HEK293T (cell line): ENCODE measurements at regions not wholly inside any gene's neighbourhood (a gene's known extent, or its start where the extent isn't known, plus 50 kb on each side); places are given as distances from the start of the nearest gene placed in this dataset.

Source experiments
- CTCF ChIA-PET: fragments of 350-600 bp; formaldehyde crosslinking; extraction: SDS; loops from one replicate; lab custom pipeline; 2021; ENCODE audit warnings: antibody characterized with exemption, inconsistent platforms; lab: Yijun Ruan, JAX
- POLR2A ChIA-PET: fragments of 350-600 bp; formaldehyde crosslinking; extraction: SDS; loops from one replicate; lab custom pipeline; 2020; ENCODE audit warnings: antibody characterized with exemption, inconsistent platforms; lab: Yijun Ruan, JAX
- DNase-seq: peaks from one replicate; pipeline ENCODE4 v3.0.0; 2012; ENCODE audit warnings: mixed read lengths; ENCODE audit errors: extremely low spot score
- ARNT ChIP-seq: fragments of 450-650 bp; IDR thresholded peaks from 2 replicates; pipeline ENCODE4 v1.6.1; 2017; ENCODE audit warnings: mild to moderate bottlenecking
- BHLHE40 ChIP-seq: fragments of 450-650 bp; IDR thresholded peaks from 2 replicates; pipeline ENCODE4 v1.6.1; 2016; ENCODE audit warnings: mild to moderate bottlenecking, moderate library complexity, borderline replicate concordance
- CTBP1 ChIP-seq: fragments of 450-650 bp; IDR thresholded peaks from 2 replicates; pipeline ENCODE4 v1.6.1; 2016; ENCODE audit warnings: borderline replicate concordance
- ELF4 ChIP-seq: fragments of 450-650 bp; IDR thresholded peaks from 2 replicates; pipeline ENCODE4 v1.6.1; 2017; ENCODE audit warnings: antibody characterized with exemption
- FOXA1 ChIP-seq: fragments of 450-650 bp; IDR thresholded peaks from 2 replicates; pipeline ENCODE4 v1.6.1; 2016; ENCODE audit warnings: mild to moderate bottlenecking
- FOXK2 ChIP-seq: fragments of 450-650 bp; IDR thresholded peaks from 2 replicates; pipeline ENCODE4 v1.6.1; 2016; ENCODE audit warnings: mild to moderate bottlenecking
- FOXM1 ChIP-seq: fragments of 450-650 bp; IDR thresholded peaks from 2 replicates; pipeline ENCODE4 v1.6.1; 2017; ENCODE audit warnings: mild to moderate bottlenecking, borderline replicate concordance
- HDGF ChIP-seq: fragments of 450-650 bp; IDR thresholded peaks from 2 replicates; pipeline ENCODE4 v1.6.1; 2017; ENCODE audit warnings: antibody characterized with exemption, borderline replicate concordance
- L3MBTL2 ChIP-seq: fragments of 450-650 bp; conservative IDR thresholded peaks from 2 replicates; pipeline ENCODE4 v1.6.1; 2016; ENCODE audit warnings: mild to moderate bottlenecking
- LEF1 ChIP-seq: fragments of 450-650 bp; IDR thresholded peaks from 2 replicates; pipeline ENCODE4 v1.6.1; 2017; ENCODE audit warnings: mild to moderate bottlenecking, borderline replicate concordance
- NFRKB ChIP-seq: fragments of 450-650 bp; IDR thresholded peaks from 2 replicates; pipeline ENCODE4 v1.6.1; 2016; ENCODE audit warnings: mild to moderate bottlenecking, moderate library complexity
- SP1 ChIP-seq: fragments of 450-650 bp; IDR thresholded peaks from 2 replicates; pipeline ENCODE4 v1.6.1; 2017
- SUZ12 ChIP-seq: fragments of 450-650 bp; IDR thresholded peaks from 2 replicates; pipeline ENCODE4 v1.6.1; 2016; ENCODE audit warnings: mild to moderate bottlenecking
- TARDBP ChIP-seq: fragments of 450-650 bp; IDR thresholded peaks from 2 replicates; pipeline ENCODE4 v1.6.1; 2016
- ZNF384 ChIP-seq: fragments of 450-650 bp; IDR thresholded peaks from 2 replicates; pipeline ENCODE4 v1.6.1; 2016
- TF ChIP-seq, protein P1 (sequence below): fragments of 450-650 bp; IDR thresholded peaks from 2 replicates; pipeline ENCODE4 v1.6.1; 2016

DNA sequence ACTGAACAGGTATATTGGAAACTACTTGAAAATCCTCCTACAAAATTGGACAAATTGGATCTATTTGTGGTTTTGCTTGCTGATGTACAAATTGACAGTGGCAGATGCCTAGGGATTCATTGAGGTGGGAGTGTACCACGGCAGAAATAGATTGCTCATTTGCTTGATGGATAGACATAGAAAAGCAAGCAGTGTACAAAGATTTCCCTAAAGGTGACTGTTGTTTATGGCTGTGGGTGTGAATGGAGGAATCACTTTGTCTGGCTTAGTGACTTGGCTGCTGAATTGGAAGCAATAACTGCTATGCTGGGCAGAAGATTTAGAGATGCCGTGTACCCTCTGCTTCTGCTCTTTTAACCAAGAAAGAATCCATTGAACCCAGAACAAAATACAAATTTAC is 191.0 kb upstream of the GRID2 start:
- ChIA-PET CTCF (no interaction called here), POLR2A (no interaction called here)
- no peak for DNase-seq
- TF ChIP-seq TARDBP, result no peak
- TF ChIP-seq FOXA1, result no peak
- TF ChIP-seq, protein P1, sequence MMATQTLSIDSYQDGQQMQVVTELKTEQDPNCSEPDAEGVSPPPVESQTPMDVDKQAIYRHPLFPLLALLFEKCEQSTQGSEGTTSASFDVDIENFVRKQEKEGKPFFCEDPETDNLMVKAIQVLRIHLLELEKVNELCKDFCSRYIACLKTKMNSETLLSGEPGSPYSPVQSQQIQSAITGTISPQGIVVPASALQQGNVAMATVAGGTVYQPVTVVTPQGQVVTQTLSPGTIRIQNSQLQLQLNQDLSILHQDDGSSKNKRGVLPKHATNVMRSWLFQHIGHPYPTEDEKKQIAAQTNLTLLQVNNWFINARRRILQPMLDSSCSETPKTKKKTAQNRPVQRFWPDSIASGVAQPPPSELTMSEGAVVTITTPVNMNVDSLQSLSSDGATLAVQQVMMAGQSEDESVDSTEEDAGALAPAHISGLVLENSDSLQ, result no peak
- TF ChIP-seq SUZ12, result no peak
- no peak for TF ChIP-seq LEF1
- no peak for TF ChIP-seq FOXM1
- no peak for TF ChIP-seq ARNT

DNA sequence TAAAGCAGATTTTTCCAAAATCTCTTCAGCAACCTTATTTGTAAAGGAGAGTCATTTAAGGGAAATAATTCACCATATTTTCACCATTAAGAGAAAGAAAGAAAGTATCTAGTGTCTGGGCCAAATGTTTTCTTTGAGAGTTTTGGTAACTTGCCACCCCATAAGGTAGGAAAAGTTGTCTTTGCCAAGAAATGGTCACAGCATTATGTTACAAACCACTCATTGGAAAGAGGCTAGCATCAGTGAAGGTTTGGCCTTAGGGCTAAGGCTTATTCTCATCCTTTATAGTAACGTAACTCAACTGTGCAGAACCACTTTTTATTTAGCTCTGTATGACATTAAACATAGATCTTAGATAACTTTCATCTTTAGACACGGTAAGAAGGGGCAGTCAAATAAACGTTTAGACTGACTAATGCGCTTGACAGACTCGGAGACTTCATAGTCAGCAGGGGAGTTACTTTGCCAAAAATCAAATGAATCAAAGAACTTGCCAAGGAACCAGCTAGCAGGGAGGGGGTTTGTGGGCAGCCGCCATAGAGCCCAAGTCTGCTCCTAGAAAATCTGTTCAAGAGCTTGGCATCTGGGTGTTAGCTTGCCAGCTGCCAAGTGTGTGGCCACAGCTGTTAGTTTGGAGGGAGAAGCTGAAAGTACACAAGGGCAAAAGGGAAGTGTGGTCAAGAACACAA is 182.8 kb upstream of the GRID2 start:
- POLR2A ChIA-PET, result no interaction called here
- no peak for DNase-seq
- CTCF ChIA-PET, result no interaction called here
- no peak for TF ChIP-seq L3MBTL2
- TF ChIP-seq LEF1, result no peak
- TF ChIP-seq HDGF, result no peak
- no peak for TF ChIP-seq SUZ12
- no peak for TF ChIP-seq TARDBP
- TF ChIP-seq FOXA1, result no peak
- TF ChIP-seq NFRKB, result no peak
- no peak for TF ChIP-seq SP1
- TF ChIP-seq FOXK2, result no peak
- TF ChIP-seq ARNT, result no peak
- TF ChIP-seq BHLHE40, result no peak

DNA sequence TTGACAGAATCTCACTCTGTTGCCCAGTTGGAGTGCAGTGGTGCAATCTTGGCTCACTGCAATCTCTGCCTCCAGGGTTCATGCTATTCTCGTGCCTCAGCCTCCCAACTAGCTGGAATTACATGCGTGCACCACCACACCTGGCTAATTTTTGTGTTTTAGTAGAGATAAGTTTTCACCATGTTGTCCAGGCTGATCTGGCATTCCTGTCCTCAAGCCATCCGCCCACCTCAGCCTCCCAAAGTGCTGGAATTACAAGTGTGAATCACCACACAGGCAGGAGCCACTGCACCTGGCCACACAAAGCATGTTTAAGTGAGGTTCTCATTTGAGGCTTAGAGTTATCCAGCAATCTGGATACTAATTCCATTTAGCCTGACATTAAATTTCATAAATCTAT is 180.9 kb upstream of the GRID2 start:
- no peak for DNase-seq
- TF ChIP-seq TARDBP (no peak), NFRKB (no peak), BHLHE40 (no peak), ELF4 (no peak), FOXK2 (no peak)
- ChIA-PET CTCF (no interaction called here), POLR2A (no interaction called here)

DNA sequence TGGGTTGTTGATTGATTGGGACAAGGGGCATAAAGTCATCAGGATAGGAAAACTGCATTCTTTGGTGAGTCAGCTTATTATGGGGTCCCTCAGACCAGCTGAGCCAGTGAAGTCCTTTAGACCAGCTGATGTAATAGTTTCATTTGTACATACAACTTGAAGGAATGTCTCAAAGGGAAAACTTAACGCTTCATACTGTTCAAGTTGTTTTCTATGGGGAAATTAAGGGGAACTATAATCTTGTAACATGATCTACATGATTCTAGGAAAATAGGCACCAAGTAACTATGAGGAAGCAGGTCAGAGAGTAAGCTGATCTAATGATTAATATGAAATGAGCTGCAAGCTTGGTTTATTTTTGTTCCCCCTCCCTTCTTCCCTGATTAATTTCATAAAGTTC is 175.1 kb upstream of the GRID2 start:
- POLR2A ChIA-PET, result no interaction called here
- DNase-seq, result no peak
- TF ChIP-seq ZNF384 (no peak), FOXA1 (no peak), NFRKB (no peak), FOXK2 (no peak), LEF1 (no peak), ARNT (no peak), TARDBP (no peak), BHLHE40 (no peak)
- CTCF ChIA-PET, result no interaction called here

DNA sequence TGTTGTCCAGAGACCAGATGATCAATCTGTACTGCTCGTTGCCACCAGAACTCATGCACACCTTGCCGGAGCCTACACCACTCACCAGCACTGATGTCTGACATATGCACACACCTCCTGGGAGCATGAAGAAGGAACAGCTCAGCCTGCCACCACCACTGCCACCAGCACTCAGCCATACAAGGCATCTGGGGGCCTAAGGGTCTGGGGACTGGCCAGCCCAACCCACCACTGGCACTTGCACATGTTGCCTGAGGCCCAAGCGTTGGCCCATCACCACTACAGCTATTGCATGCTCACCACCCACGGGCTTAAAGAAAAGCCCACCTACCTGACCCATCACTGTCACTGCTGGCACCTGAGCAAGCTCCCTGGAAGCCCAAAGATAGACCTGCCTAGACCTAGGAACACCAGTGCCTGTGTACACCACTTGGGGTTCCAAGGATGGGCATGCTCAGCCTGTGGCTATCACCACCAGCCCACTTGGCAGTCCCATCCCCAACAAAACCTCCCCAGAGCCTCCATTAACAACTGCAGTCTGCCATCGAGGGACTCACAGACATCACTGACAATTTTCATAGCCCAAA is 174.3 kb upstream of the GRID2 start:
- ChIA-PET POLR2A (no interaction called here), CTCF (interaction anchor here (0.6 kb wide), 1 partner anchor 949 kb away, joined by 3 read pairs; no protein-coding TSS in a partner anchor)
- no peak for DNase-seq
- no peak for TF ChIP-seq ARNT
- no peak for TF ChIP-seq BHLHE40
- no peak for TF ChIP-seq SP1
- no peak for TF ChIP-seq ELF4
- no peak for TF ChIP-seq HDGF
- TF ChIP-seq L3MBTL2, result no peak
- no peak for TF ChIP-seq CTBP1
- no peak for TF ChIP-seq ZNF384
- no peak for TF ChIP-seq SUZ12
- TF ChIP-seq, protein P1, result no peak

DNA sequence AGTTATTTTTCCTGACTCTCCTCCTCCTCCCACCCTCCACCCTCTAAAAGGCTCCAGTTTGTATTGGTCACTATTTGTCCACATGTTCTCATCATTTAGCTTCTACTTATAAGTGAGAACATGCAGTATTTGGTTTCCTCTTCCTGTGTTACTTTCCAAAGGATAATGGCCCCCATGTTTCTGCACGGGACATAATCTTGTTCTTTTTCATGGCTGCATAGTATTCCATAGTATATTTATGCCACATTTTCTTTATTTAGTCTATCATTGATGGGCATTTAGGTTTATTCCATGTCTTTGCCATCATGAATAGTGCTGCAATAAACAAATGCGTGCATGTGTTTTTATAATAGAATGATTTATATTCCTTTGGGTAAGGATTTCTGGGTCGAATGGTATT is 167.3 kb upstream of the GRID2 start:
- ChIA-PET CTCF (no interaction called here), POLR2A (no interaction called here)
- no peak for DNase-seq
- no peak for TF ChIP-seq BHLHE40
- TF ChIP-seq LEF1, result no peak
- TF ChIP-seq CTBP1, result no peak
- no peak for TF ChIP-seq TARDBP
- no peak for TF ChIP-seq FOXA1
- no peak for TF ChIP-seq SUZ12
- no peak for TF ChIP-seq SP1
- no peak for TF ChIP-seq L3MBTL2
- TF ChIP-seq ZNF384, result no peak
- no peak for TF ChIP-seq FOXM1
- TF ChIP-seq, protein P1, result no peak
- no peak for TF ChIP-seq NFRKB

DNA sequence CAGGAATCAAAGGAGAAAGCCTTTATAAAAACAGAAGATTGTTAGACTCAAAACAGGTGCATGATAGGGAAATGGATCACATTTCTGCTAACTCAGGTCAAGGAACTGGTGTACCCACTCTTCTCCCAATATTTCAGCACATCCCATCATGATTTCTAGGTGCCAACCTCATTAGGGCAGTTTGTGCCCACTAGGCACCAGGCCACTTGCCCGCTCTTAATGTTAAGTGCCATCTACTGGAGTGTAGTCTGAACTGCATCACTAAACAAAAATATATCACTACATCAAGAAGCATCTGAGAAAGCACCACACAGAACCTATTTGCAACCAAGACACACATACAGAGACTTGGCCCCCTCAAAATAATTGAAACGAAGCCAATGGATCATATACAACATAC is 140.4 kb upstream of the GRID2 start:
- DNase-seq, result peak; percentile 8
- TF ChIP-seq FOXA1 (no peak), L3MBTL2 (no peak), ELF4 (no peak), BHLHE40 (no peak), LEF1 (no peak), FOXK2 (no peak)
- CTCF ChIA-PET, result no interaction called here
- POLR2A ChIA-PET, result no interaction called here
